Tibial nerve (tissue), 4 donors: ENCODE measurements at regions not wholly inside any gene's neighbourhood (a gene's known extent, or its start where the extent isn't known, plus 50 kb on each side); places are given as distances from the start of the nearest gene placed in this dataset.

ENCODE experiments used
- CTCF ChIP-seq, 5 experiments: fragments of 200-600 bp in 3 of 5; fragments of 450-650 bp in 2 of 5; sonication (generic) in 3 of 5; IDR thresholded peaks; one replicate each; pipeline ENCODE4 v1.5.1; 2016 to 2019; ENCODE audit warnings: antibody characterized with exemption in 5 of 5, mild to moderate bottlenecking in 3 of 5, moderate library complexity in 2 of 5
- EP300 ChIP-seq, 2 donors: sonication (generic); formaldehyde crosslinking; IDR thresholded peaks; one replicate each; pipeline ENCODE4 v1.6.1; 2017; ENCODE audit warnings: antibody characterized with exemption in 2 of 2, mild to moderate bottlenecking in 1 of 2

GRCh38 chr9:11072176-11072575 is 459.4 kb upstream of the PTPRD start:
- TF ChIP-seq EP300 (IDR thresholded peaks at IDR 0.05) (no peak), CTCF (IDR thresholded peaks at IDR 0.05) (no peak)
